Motor neuron (in vitro differentiated cells): ENCODE measurements at regions not wholly inside any gene's neighbourhood (a gene's known extent, or its start where the extent isn't known, plus 50 kb on each side); places are given as distances from the start of the nearest gene placed in this dataset.

Source experiments
- ATAC-seq, 8 experiments: fragments of 200-7000 bp; cut with Tn5 transposase; replicated peaks in 6 of 8; 2 replicates each; pipeline ENCODE4 v1.8.0; 2021; ENCODE audit warnings: mild to moderate bottlenecking in 8 of 8, moderate library complexity in 8 of 8
- H3K27ac ChIP-seq, 2 donors: fragments of 250-450 bp; sonication (Bioruptor Pico); 2 replicates each; pipeline ENCODE4 v1.9.0; 2021; ENCODE audit warnings: antibody characterized with exemption in 2 of 2, mild to moderate bottlenecking in 2 of 2, moderate library complexity in 1 of 2
- H3K4me1 ChIP-seq, 2 donors: fragments of 250-450 bp; sonication (Bioruptor Pico); replicated peaks in 1 of 2; 2 replicates each; pipeline ENCODE4 v1.6.1; 2021; ENCODE audit warnings: antibody characterized with exemption in 2 of 2, mild to moderate bottlenecking in 2 of 2, moderate library complexity in 1 of 2
- H3K4me3 ChIP-seq, 5 donors: fragments of 250-450 bp; sonication (Bioruptor Pico); 2 replicates each; pipeline ENCODE4 v1.9.0; 2021; ENCODE audit warnings: antibody characterized with exemption in 5 of 5, mild to moderate bottlenecking in 5 of 5, moderate library complexity in 4 of 5
- WGBS, 10 experiments: fragments of 450-650 bp; shearing (Covaris generic); methylation state at CpG; one replicate each; pipeline ENCODE4 v1.0.0; 2022; 5-methylcytosine and 5-hydroxymethylcytosine counted together
- in situ Hi-C, 9 experiments: fragments of 400-800 bp; cut with MboI; loops; one replicate each; pipeline ENCODE4 v1.15.0; 2021; ENCODE audit warnings: low sequenced_read_pairs in 9 of 9, low pct_unique_long_range_greater_than_20kb in 2 of 9; ENCODE audit not compliant: unreplicated experiment in 9 of 9

- H3K4me3 ChIP-seq = no peak overlapping the region
- no peak overlapping the region for H3K27ac ChIP-seq
- H3K4me1 ChIP-seq = peaks cover 0 to 6% of the 10 kb centered on the region in 2 donors
- ATAC-seq = no peak
- 32 to 89% (median 65%) methylated on average over 3 to 10 of the region's 12 CpGs; no CpG with 5 or more reads in 2 of the 10 experiments for WGBS, 10 experiments
- in situ Hi-C loops = no loop called here
These were observed 192.6 kb upstream of the CST7 start for GRCh38 chr20:24756292-24757025.

GRCh38 chr20:24761220-24762065, 187.6 kb upstream of the CST7 start:
- in situ Hi-C loops = no loop called here

DNA sequence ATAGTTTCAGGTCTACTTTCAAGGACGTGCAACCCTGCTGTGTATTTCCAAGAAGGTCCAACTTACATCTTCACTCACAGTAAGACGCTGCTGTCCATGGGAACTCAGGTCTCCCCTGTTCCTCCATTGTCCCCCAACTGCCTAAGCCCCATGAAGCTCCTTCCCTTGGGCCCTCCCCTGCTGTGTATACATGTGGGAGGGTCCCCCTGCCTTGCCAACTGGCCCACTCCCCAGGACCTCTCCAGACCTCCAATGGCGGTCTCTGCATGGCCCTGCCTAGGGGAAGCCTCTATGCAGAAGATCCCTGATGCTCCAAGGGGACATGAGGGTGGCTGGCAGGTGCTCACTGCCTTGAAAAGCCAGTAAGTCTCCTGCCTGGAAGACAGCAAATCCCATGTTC, 186.7 kb upstream of the CST7 start:
- Histone ChIP-seq H3K4me3 (no peak overlapping the region), H3K4me1 (no peaks in the 10 kb centered on the region), H3K27ac (no peak overlapping the region)
- in situ Hi-C loops = no loop called here
- WGBS, 10 experiments = 39 to 100% (median 77%) methylated on average over 1 to 2 of the region's 3 CpGs; no CpG with 5 or more reads in 4 of the 10 experiments
- ATAC-seq = peak in 1 of 8 experiments; percentile 11

More at GRCh38 chr20:24761220-24762065, 187.6 kb upstream of the CST7 start:
- Histone ChIP-seq H3K4me3 (no peak overlapping the region), H3K27ac (no peak overlapping the region), H3K4me1 (no peaks in the 10 kb centered on the region)
- WGBS, 10 experiments = 40 to 100% (median 84%) methylated on average over 1 to 5 of the region's 7 CpGs; no CpG with 5 or more reads in 3 of the 10 experiments
- no peak for ATAC-seq

DNA sequence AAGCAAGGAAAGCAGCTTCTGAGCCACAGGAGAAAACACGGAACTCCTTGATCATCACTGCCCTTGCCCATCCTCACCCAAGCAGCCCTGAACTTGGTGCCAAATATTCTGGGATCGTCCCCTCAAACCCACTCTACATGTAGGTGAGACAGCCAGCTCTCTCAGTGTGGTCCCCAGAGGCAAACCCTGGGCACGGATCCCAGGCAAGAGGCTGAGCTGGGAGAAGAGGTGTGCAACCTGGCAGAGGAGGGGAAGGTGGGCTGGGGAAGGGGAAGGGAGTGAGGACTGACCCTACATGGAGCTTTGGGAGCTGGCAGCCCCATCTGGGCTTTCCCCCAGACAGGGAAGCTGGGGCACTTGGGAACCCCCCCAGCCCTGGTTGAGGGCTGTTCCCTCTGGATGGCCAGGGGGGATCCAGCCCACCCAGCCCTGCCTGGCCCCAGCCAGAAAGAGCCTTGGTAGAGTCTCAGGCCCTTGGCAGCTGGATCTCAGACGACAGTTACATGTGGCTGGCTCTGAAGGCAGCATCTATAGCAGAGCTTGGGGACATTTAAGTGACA, 186.2 kb upstream of the CST7 start:
- in situ Hi-C loops = no loop called here
- no peak for ATAC-seq
- Histone ChIP-seq H3K4me1 (no peaks in the 10 kb centered on the region), H3K4me3 (no peak overlapping the region), H3K27ac (no peak overlapping the region)
- 58 to 83% (median 80%) methylated on average over 1 to 3 of the region's 4 CpGs; no CpG with 5 or more reads in 6 of the 10 experiments for WGBS, 10 experiments

DNA sequence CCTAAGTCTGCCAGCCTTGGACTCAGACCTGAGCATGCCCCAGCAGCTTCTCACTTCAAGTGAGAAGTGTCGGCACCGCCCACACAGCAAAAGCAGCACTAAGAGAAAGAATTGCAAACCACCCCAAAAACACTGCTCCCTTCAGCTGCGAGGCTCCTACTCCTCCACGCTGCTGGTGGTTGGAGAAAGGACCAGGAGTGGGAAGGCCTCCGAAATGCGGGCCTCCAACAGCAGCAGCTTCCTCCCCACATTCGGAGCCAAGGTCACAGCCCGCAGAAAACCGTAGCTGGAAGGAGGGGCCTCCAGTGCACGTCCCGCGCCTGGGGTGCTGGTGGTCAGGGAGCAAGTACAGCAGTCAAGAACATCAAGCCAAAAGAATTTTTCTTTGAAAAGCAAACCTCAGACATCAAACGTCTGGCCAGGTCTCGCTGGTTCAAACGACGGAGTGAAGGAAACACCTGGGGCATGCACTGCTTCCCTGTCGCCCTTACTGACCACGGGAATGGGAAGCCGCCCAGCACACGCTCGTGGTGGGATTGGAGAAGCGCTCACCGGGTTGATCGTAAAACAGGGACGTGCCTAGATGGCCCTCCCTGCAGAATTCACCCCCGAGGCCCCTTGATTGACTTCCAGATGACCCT, 185.6 kb upstream of the CST7 start:
- H3K27ac ChIP-seq = no peak overlapping the region
- no peak overlapping the region for H3K4me3 ChIP-seq
- 44 to 88% (median 76%) methylated on average over 3 to 12 of the region's 26 CpGs; no CpG with 5 or more reads in 4 of the 10 experiments for WGBS, 10 experiments
- ATAC-seq = no peak
- in situ Hi-C loops = no loop called here
- no peaks in the 10 kb centered on the region for H3K4me1 ChIP-seq

DNA sequence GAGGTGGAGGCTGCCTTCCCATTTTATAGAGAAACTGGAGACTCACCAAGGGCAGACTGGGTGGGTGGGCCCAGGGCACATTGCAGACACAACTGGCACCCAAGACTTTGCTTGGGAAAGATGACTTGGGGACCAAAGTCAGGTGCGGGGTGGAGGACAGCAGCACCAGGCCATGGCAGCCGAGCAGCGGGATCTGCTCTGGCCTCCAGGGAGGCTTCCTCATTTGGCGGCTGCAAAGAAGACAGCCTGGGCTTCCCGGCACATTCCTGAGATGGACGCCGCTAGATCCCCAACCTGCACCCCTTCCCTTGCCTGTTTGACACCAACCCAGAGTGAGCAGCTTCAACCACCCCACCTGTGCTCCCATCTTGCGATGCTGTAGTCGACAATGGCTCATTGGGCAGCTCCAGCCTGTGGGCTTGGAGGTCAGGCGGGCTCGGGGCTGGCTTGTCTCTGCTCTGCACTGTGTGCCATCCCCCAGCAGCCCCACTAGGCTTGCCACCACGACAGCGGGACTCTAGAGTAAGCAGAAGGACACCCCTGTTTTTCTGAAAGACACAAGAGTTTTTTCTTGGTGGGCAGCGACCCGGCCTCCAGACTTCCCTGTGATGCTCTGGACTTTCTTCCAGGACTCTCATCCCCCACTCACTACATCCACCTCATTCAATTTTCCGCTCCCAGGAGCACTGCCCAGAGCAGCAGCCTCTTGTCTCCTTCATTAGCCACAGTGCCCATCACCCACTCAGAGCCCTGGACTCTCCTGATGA, 184.9 kb upstream of the CST7 start:
- Histone ChIP-seq H3K4me1 (no peaks in the 10 kb centered on the region), H3K27ac (no peak overlapping the region), H3K4me3 (no peak overlapping the region)
- no peak for ATAC-seq
- in situ Hi-C loops = no loop called here
- WGBS, 10 experiments = 80 to 100% (median 92%) methylated on average over 2 to 7 of the region's 16 CpGs; no CpG with 5 or more reads in 6 of the 10 experiments

DNA sequence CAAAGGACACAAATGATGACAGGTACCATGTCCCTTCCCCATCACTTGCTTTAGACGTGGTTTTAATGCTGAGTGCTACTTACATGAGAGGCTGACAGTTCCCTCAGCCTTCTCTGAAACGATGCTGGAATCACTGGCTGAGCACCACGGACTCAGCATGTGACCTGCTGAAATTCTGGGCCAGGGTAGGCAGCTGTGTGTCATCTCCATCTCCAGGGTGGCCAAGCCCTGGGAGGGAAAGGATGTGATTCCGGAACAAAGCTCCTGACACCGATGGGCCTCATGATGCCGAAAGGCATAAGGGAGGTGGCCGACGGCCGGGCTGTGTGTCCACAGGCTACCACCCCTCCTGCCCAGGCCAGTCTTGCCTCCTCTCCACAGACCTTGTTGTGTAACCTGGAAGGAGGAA, 184.3 kb upstream of the CST7 start:
- Histone ChIP-seq H3K4me3 (no peak overlapping the region), H3K4me1 (no peaks in the 10 kb centered on the region), H3K27ac (no peak overlapping the region)
- peak in 2 of 8 experiments; percentile 26 to 32 for ATAC-seq
- in situ Hi-C loops = no loop called here
- WGBS, 10 experiments = 0 to 100% (median 39%) methylated on average over 1 to 8 of the region's 9 CpGs; no CpG with 5 or more reads in 4 of the 10 experiments

- in situ Hi-C loops = no loop called here
- no peaks in the 10 kb centered on the region for H3K4me1 ChIP-seq
- 0 to 100% (median 87%) methylated on average over 1 to 3 of the region's 12 CpGs; no CpG with 5 or more reads in 4 of the 10 experiments for WGBS, 10 experiments
- no peak overlapping the region for H3K4me3 ChIP-seq
- no peak for ATAC-seq
- no peak overlapping the region for H3K27ac ChIP-seq
These were observed 183.5 kb upstream of the CST7 start for GRCh38 chr20:24765316-24766142.

DNA sequence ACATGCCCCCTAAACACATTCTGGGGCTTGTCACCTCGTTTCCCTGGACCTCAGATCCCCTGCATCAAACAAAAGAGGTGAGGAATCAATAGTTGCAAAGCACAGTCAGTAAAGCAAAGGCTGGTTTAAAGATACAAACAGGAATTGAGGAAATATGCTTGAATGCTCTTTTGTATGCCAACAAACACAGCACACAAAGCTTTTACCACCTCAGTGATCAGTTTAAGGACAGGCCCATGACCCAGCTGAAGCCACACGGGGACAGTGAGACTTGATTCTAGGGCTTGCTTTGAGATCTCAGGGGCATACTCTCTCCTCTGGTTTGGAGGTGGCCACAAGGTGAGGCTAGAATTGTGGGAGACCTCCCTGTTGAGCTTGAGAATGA, 182.9 kb upstream of the CST7 start:
- no peak overlapping the region for H3K27ac ChIP-seq
- ATAC-seq = no peak
- 17 to 100% (median 40%) methylated on average over 1 of the region's 2 CpGs; no CpG with 5 or more reads in 5 of the 10 experiments for WGBS, 10 experiments
- H3K4me3 ChIP-seq = no peak overlapping the region
- no peaks in the 10 kb centered on the region for H3K4me1 ChIP-seq
- in situ Hi-C loops = no loop called here

DNA sequence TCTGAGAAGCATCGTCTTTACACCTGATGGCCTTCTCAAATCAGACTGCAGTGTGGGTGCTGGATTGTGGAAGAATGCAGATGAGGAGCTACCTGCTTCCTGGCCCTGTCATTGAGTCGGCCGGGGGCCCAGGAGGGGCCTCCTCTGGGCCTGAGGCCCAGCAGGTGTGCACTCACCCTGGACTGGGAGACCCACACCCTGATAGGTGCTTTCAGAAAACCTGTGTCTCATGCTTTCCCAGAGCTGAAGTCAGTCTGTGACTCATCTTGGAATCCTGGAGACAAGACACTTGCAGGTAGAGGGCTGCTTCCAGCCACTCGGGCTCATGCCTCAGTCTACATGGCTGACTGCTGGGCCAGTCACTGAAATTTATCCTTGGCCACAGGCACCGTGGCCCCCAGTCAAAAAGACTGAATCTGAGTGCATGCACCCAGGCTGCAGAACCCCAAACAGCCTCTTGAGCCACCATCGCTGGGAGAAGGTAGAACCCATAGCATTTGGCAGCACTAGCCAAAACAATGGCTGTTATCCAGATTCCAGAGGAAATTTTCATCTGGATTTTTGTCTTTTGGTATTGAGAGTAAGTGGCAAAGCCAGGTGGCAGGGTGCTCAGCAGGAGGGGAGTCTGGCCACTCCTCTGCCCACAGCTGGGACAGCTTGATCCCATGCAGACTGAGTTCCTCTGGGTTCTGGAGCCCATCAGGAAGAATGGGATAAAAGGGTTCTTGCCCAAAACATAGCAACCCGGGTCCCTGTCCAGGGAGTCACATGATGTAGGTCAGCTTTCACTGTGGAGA, 182.0 kb upstream of the CST7 start:
- no peak for ATAC-seq
- WGBS, 10 experiments = 0 to 100% (median 50%) methylated on average over 1 to 6 of the region's 7 CpGs; no CpG with 5 or more reads in 1 of the 10 experiments
- Histone ChIP-seq H3K4me3 (no peak overlapping the region), H3K4me1 (no peaks in the 10 kb centered on the region), H3K27ac (no peak overlapping the region)
- in situ Hi-C loops = no loop called here

GRCh38 chr20:24767623-24768100, 181.4 kb upstream of the CST7 start:
- ATAC-seq = no peak
- Histone ChIP-seq H3K4me1 (no peaks in the 10 kb centered on the region), H3K4me3 (no peak overlapping the region), H3K27ac (no peak overlapping the region)
- 60 to 100% (median 83%) methylated on average over 1 of the region's 4 CpGs; no CpG with 5 or more reads in 7 of the 10 experiments for WGBS, 10 experiments
- in situ Hi-C loops = no loop called here
